Naive B cell (primary cell): ENCODE measurements at regions not wholly inside any gene's neighbourhood (a gene's known extent, or its start where the extent isn't known, plus 50 kb on each side); places are given as distances from the start of the nearest gene placed in this dataset.
"Not testable (repeated sequence)": the region's sequence is repeated elsewhere in the genome, so short reads cannot be mapped to it uniquely, and the experiment has no call there.

Source experiments
- ATAC-seq, 2 donors: fragments of 150-1000 bp; cut with Tn5 transposase; 2 replicates each; pipeline ENCODE4 v1.10.0; 2021; ENCODE audit warnings: low read depth in 2 of 2, mild to moderate bottlenecking in 2 of 2, moderate library complexity in 2 of 2
- DNase-seq: peaks from one replicate; pipeline ENCODE4 v3.0.0; 2022
- H3K27ac Mint-ChIP-seq, 6 donors: one replicate each; pipeline ENCODE4 v1.8.0; 2020 to 2022; ENCODE audit warnings: mild to moderate bottlenecking in 6 of 6, mixed read lengths in 6 of 6, moderate library complexity in 5 of 6, inconsistent platforms in 2 of 6
- H3K27me3 Mint-ChIP-seq, 3 donors: one replicate each; pipeline ENCODE4 v1.8.0; 2021 to 2022; ENCODE audit warnings: mixed read lengths in 3 of 3, mild to moderate bottlenecking in 1 of 3
- H3K36me3 Mint-ChIP-seq, 2 donors: one replicate each; pipeline ENCODE4 v1.8.0; 2020 to 2022; ENCODE audit warnings: mixed read lengths in 2 of 2, inconsistent platforms in 1 of 2, mild to moderate bottlenecking in 1 of 2
- H3K4me1 Mint-ChIP-seq, 3 donors: one replicate each; pipeline ENCODE4 v1.8.0; 2020 to 2022; ENCODE audit warnings: mixed read lengths in 3 of 3, inconsistent platforms in 1 of 3, mild to moderate bottlenecking in 1 of 3, moderate library complexity in 1 of 3
- H3K4me3 Mint-ChIP-seq, 8 donors: one replicate each; pipeline ENCODE4 v1.8.0; 2020 to 2022; ENCODE audit warnings: mild to moderate bottlenecking in 8 of 8, mixed read lengths in 8 of 8, moderate library complexity in 8 of 8, inconsistent platforms in 2 of 8
- H3K9me3 Mint-ChIP-seq, 7 donors: one replicate each; pipeline ENCODE4 v1.8.0; 2020 to 2022; ENCODE audit warnings: mixed read lengths in 7 of 7, mild to moderate bottlenecking in 5 of 7, inconsistent platforms in 2 of 7, moderate library complexity in 1 of 7

GRCh38 chr3:102946445-102946844 lies 511.6 kb downstream of the ZPLD1 start:
- not testable (repeated sequence) for H3K36me3 Mint-ChIP-seq, H3K9me3 Mint-ChIP-seq, H3K4me1 Mint-ChIP-seq, ATAC-seq, H3K27ac Mint-ChIP-seq, H3K4me3 Mint-ChIP-seq, DNase-seq, H3K27me3 Mint-ChIP-seq

GRCh38 chr3:102972350-102972749 lies 537.5 kb downstream of the ZPLD1 start:
- DNase-seq, result no peak
- Mint-ChIP-seq H3K9me3 (peaks cover 3 to 11% (median 6%) of the 10 kb centered on the region in 7 donors), H3K27me3 (no peaks in the 10 kb centered on the region), H3K27ac (no peak overlapping the region), H3K4me1 (no peaks in the 10 kb centered on the region), H3K4me3 (no peak overlapping the region), H3K36me3 (no peaks in the 10 kb centered on the region)
- ATAC-seq, result no peak

- DNase-seq (no peak), ATAC-seq (no peak)
- H3K36me3 Mint-ChIP-seq, result no peaks in the 10 kb centered on the region
- H3K27ac Mint-ChIP-seq, result no peak overlapping the region
- H3K9me3 Mint-ChIP-seq, result peaks cover 0 to 11% (median 6%) of the 10 kb centered on the region in 7 donors
- H3K4me1 Mint-ChIP-seq, result no peaks in the 10 kb centered on the region
- H3K27me3 Mint-ChIP-seq, result no peaks in the 10 kb centered on the region
- H3K4me3 Mint-ChIP-seq, result no peak overlapping the region
Observed at GRCh38 chr3:102974333-102974732, 539.5 kb downstream of the ZPLD1 start.

- no peak overlapping the region for H3K27ac Mint-ChIP-seq
- H3K9me3 Mint-ChIP-seq, result peaks cover 0 to 10% (median 0%) of the 10 kb centered on the region in 7 donors
- no peaks in the 10 kb centered on the region for H3K4me1 Mint-ChIP-seq
- DNase-seq (no peak), ATAC-seq (no peak)
- no peaks in the 10 kb centered on the region for H3K36me3 Mint-ChIP-seq
- H3K27me3 Mint-ChIP-seq, result no peaks in the 10 kb centered on the region
- no peak overlapping the region for H3K4me3 Mint-ChIP-seq
Observed at GRCh38 chr3:102979191-102979590, 544.4 kb downstream of the ZPLD1 start.

GRCh38 chr3:102979682-102980354 lies 545.0 kb downstream of the ZPLD1 start:
- DNase-seq (no peak), ATAC-seq (no peak)
- Mint-ChIP-seq H3K4me3 (no peak overlapping the region), H3K36me3 (no peaks in the 10 kb centered on the region), H3K27me3 (no peaks in the 10 kb centered on the region), H3K4me1 (no peaks in the 10 kb centered on the region), H3K27ac (no peak overlapping the region), H3K9me3 (peaks cover 0 to 10% (median 5%) of the 10 kb centered on the region in 7 donors)

- Mint-ChIP-seq H3K27me3 (no peaks in the 10 kb centered on the region), H3K4me3 (no peak overlapping the region), H3K4me1 (no peaks in the 10 kb centered on the region), H3K27ac (no peak overlapping the region), H3K36me3 (no peaks in the 10 kb centered on the region), H3K9me3 (peaks cover 0 to 7% (median 4%) of the 10 kb centered on the region in 7 donors)
- DNase-seq, result no peak
- no peak for ATAC-seq
Observed at GRCh38 chr3:102980355-102980696, 545.5 kb downstream of the ZPLD1 start.

GRCh38 chr3:103002425-103003176 lies 567.8 kb downstream of the ZPLD1 start:
- Mint-ChIP-seq H3K4me1 (no peaks in the 10 kb centered on the region), H3K36me3 (no peaks in the 10 kb centered on the region)

GRCh38 chr3:103006526-103007183 lies 571.8 kb downstream of the ZPLD1 start:
- Mint-ChIP-seq H3K9me3 (peaks cover 0 to 11% (median 5%) of the 10 kb centered on the region in 7 donors), H3K4me3 (no peak overlapping the region), H3K4me1 (no peaks in the 10 kb centered on the region), H3K36me3 (no peaks in the 10 kb centered on the region), H3K27me3 (no peaks in the 10 kb centered on the region), H3K27ac (no peak overlapping the region)
- no peak for ATAC-seq
- no peak for DNase-seq

More at GRCh38 chr3:103002425-103003176, 567.8 kb downstream of the ZPLD1 start:
- Mint-ChIP-seq H3K9me3 (peaks cover 0 to 6% (median 2%) of the 10 kb centered on the region in 7 donors), H3K4me3 (no peak overlapping the region), H3K27ac (no peak overlapping the region), H3K27me3 (no peaks in the 10 kb centered on the region)
- DNase-seq (no peak), ATAC-seq (no peak)

GRCh38 chr3:103009609-103010008 lies 574.8 kb downstream of the ZPLD1 start:
- Mint-ChIP-seq H3K27me3 (no peaks in the 10 kb centered on the region), H3K4me3 (no peak overlapping the region), H3K4me1 (no peaks in the 10 kb centered on the region), H3K36me3 (no peaks in the 10 kb centered on the region), H3K9me3 (peaks cover 0 to 9% (median 5%) of the 10 kb centered on the region in 7 donors), H3K27ac (no peak overlapping the region)
- DNase-seq, result no peak
- no peak for ATAC-seq

- no peak for ATAC-seq
- H3K27me3 Mint-ChIP-seq, result no peaks in the 10 kb centered on the region
- H3K9me3 Mint-ChIP-seq, result no peaks in the 10 kb centered on the region
- no peak overlapping the region for H3K27ac Mint-ChIP-seq
- no peak overlapping the region for H3K4me3 Mint-ChIP-seq
- no peaks in the 10 kb centered on the region for H3K4me1 Mint-ChIP-seq
- H3K36me3 Mint-ChIP-seq, result no peaks in the 10 kb centered on the region
- no peak for DNase-seq
Observed at GRCh38 chr3:103025880-103026279, 591.1 kb downstream of the ZPLD1 start.

- no peaks in the 10 kb centered on the region for H3K36me3 Mint-ChIP-seq
- DNase-seq (no peak), ATAC-seq (no peak)
- no peaks in the 10 kb centered on the region for H3K4me1 Mint-ChIP-seq
- H3K27ac Mint-ChIP-seq, result no peak overlapping the region
- H3K4me3 Mint-ChIP-seq, result no peak overlapping the region
- no peaks in the 10 kb centered on the region for H3K27me3 Mint-ChIP-seq
- peaks cover 0 to 1% (median 0%) of the 10 kb centered on the region in 7 donors for H3K9me3 Mint-ChIP-seq
Observed at GRCh38 chr3:103033841-103034240, 599.0 kb downstream of the ZPLD1 start.

- DNase-seq, result no peak
- Mint-ChIP-seq H3K4me1 (no peaks in the 10 kb centered on the region), H3K27me3 (no peaks in the 10 kb centered on the region), H3K9me3 (peaks cover 0 to 2% (median 0%) of the 10 kb centered on the region in 7 donors), H3K27ac (no peak overlapping the region), H3K36me3 (no peaks in the 10 kb centered on the region), H3K4me3 (no peak overlapping the region)
- ATAC-seq, result no peak
Observed at GRCh38 chr3:103047640-103048039, 612.8 kb downstream of the ZPLD1 start.

GRCh38 chr3:103048068-103048722 lies 613.4 kb downstream of the ZPLD1 start:
- no peak overlapping the region for H3K4me3 Mint-ChIP-seq
- ATAC-seq (no peak), DNase-seq (no peak)
- no peaks in the 10 kb centered on the region for H3K4me1 Mint-ChIP-seq
- no peaks in the 10 kb centered on the region for H3K27me3 Mint-ChIP-seq
- H3K27ac Mint-ChIP-seq, result no peak overlapping the region
- H3K9me3 Mint-ChIP-seq, result peaks cover 0 to 2% (median 0%) of the 10 kb centered on the region in 7 donors
- H3K36me3 Mint-ChIP-seq, result no peaks in the 10 kb centered on the region
